SK-N-SH treated with all-trans-retinoic acid at 6 μM for 48 hours (cell line): ENCODE measurements at regions not wholly inside any gene's neighbourhood (a gene's known extent, or its start where the extent isn't known, plus 50 kb on each side); places are given as distances from the start of the nearest gene placed in this dataset.

ENCODE experiments used
- BACH2 ChIP-seq: fragments of 250-450 bp; sonication (Bioruptor Pico); IDR thresholded peaks from 2 replicates; pipeline ENCODE4 v1.9.0; 2021; ENCODE audit warnings: mild to moderate bottlenecking, borderline replicate concordance
- ESRRG ChIP-seq: fragments of 250-450 bp; sonication (Bioruptor Pico); IDR thresholded peaks from 2 replicates; pipeline ENCODE4 v1.6.1; 2021; ENCODE audit warnings: mild to moderate bottlenecking
- ISL1 ChIP-seq: fragments of 250-450 bp; sonication (Bioruptor Pico); IDR thresholded peaks from 2 replicates; pipeline ENCODE4 v2.1.2; 2022; ENCODE audit warnings: mild to moderate bottlenecking, moderate library complexity
- OSR1 ChIP-seq: fragments of 250-450 bp; sonication (Bioruptor Pico); IDR thresholded peaks from 2 replicates; pipeline ENCODE4 v1.8.0; 2022; ENCODE audit warnings: moderate library complexity, mild to moderate bottlenecking, inconsistent platforms
- PATZ1 ChIP-seq: fragments of 250-450 bp; sonication (Bioruptor Pico); IDR thresholded peaks from 2 replicates; pipeline ENCODE4 v1.8.0; 2020; ENCODE audit warnings: mild to moderate bottlenecking, moderate library complexity, borderline replicate concordance
- PPARA ChIP-seq: fragments of 250-450 bp; sonication (Bioruptor Pico); IDR thresholded peaks from 2 replicates; pipeline ENCODE4 v1.5.0; 2020; ENCODE audit warnings: mild to moderate bottlenecking, borderline replicate concordance
- ZC3H10 ChIP-seq: fragments of 250-450 bp; sonication (Bioruptor Pico); IDR thresholded peaks from 2 replicates; pipeline ENCODE4 v1.5.1; 2021; ENCODE audit warnings: mild to moderate bottlenecking, moderate library complexity
- ZFP3 ChIP-seq: fragments of 250-450 bp; sonication (Bioruptor Pico); IDR thresholded peaks from 2 replicates; pipeline ENCODE4 v1.5.0; 2020; ENCODE audit warnings: mild to moderate bottlenecking, moderate library complexity
- ZFP30 ChIP-seq: fragments of 450-650 bp; formaldehyde crosslinking; IDR thresholded peaks from 2 replicates; pipeline ENCODE4 v1.5.0; 2022; ENCODE audit warnings: mild to moderate bottlenecking, moderate library complexity
- ZNF8 ChIP-seq: fragments of 450-650 bp; formaldehyde crosslinking; IDR thresholded peaks from 2 replicates; pipeline ENCODE4 v1.5.0; 2020; ENCODE audit warnings: mild to moderate bottlenecking, moderate library complexity
- TF ChIP-seq, protein P1 (sequence below): fragments of 250-450 bp; sonication (Bioruptor Pico); IDR thresholded peaks from 2 replicates; pipeline ENCODE4 v1.5.1; 2020; ENCODE audit warnings: low read depth, mild to moderate bottlenecking, moderate library complexity

GRCh38 chr7:36082216-36082615 lies 70.8 kb upstream of the EEPD1 start:
- no peak for TF ChIP-seq ISL1 (CRISPR knock-in tag)
- TF ChIP-seq ZFP30 (CRISPR knock-in tag) = no peak
- no peak for TF ChIP-seq OSR1
- no peak for TF ChIP-seq ZFP3 (CRISPR knock-in tag)
- TF ChIP-seq, protein P1, sequence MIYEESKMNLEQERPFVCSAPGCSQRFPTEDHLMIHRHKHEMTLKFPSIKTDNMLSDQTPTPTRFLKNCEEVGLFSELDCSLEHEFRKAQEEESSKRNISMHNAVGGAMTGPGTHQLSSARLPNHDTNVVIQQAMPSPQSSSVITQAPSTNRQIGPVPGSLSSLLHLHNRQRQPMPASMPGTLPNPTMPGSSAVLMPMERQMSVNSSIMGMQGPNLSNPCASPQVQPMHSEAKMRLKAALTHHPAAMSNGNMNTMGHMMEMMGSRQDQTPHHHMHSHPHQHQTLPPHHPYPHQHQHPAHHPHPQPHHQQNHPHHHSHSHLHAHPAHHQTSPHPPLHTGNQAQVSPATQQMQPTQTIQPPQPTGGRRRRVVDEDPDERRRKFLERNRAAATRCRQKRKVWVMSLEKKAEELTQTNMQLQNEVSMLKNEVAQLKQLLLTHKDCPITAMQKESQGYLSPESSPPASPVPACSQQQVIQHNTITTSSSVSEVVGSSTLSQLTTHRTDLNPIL = no peak
- no peak for TF ChIP-seq ZC3H10 (CRISPR knock-in tag)
- TF ChIP-seq BACH2 = no peak
- no peak for TF ChIP-seq PATZ1 (CRISPR knock-in tag)
- no peak for TF ChIP-seq ZNF8 (CRISPR knock-in tag)
- TF ChIP-seq ESRRG (CRISPR knock-in tag) = no peak
- no peak for TF ChIP-seq PPARA (CRISPR knock-in tag)
